NCI-H2029 (cell line): ENCODE measurements at regions not wholly inside any gene's neighbourhood (a gene's known extent, or its start where the extent isn't known, plus 50 kb on each side); places are given as distances from the start of the nearest gene placed in this dataset.
"Not testable (repeated sequence)": the region's sequence is repeated elsewhere in the genome, so short reads cannot be mapped to it uniquely, and the experiment has no call there.

Experiments used
- DNase-seq: peaks from one replicate; lab custom pipeline; 2025; lab: John Stamatoyannopoulos, UW

- DNase-seq, result no peak
Observed at GRCh38 chr4:29948451-29948850, 771.7 kb upstream of the PCDH7 start.

GRCh38 chr4:29948858-29949257, 771.3 kb upstream of the PCDH7 start:
- DNase-seq, result no peak

GRCh38 chr4:29966386-29966785, 753.8 kb upstream of the PCDH7 start:
- DNase-seq, result no peak

GRCh38 chr4:29970626-29971025, 749.5 kb upstream of the PCDH7 start:
- DNase-seq, result no peak

GRCh38 chr4:29972121-29972520, 748.0 kb upstream of the PCDH7 start:
- DNase-seq, result no peak

GRCh38 chr4:29983890-29984289, 736.3 kb upstream of the PCDH7 start:
- no peak for DNase-seq

GRCh38 chr4:30001628-30002027, 718.5 kb upstream of the PCDH7 start:
- DNase-seq, result no peak

- DNase-seq, result no peak
Observed at GRCh38 chr4:30002341-30002740, 717.8 kb upstream of the PCDH7 start.

GRCh38 chr4:30005995-30006394, 714.2 kb upstream of the PCDH7 start:
- DNase-seq, result no peak

- DNase-seq, result no peak
Observed at GRCh38 chr4:30024526-30024925, 695.6 kb upstream of the PCDH7 start.

- no peak for DNase-seq
Observed at GRCh38 chr4:30028826-30029225, 691.3 kb upstream of the PCDH7 start.

- DNase-seq, result no peak
Observed at GRCh38 chr4:30056016-30056766, 664.0 kb upstream of the PCDH7 start.

GRCh38 chr4:30068234-30068633, 651.9 kb upstream of the PCDH7 start:
- no peak for DNase-seq

- no peak for DNase-seq
Observed at GRCh38 chr4:30073011-30073710, 647.0 kb upstream of the PCDH7 start.

GRCh38 chr4:30092420-30093128, 627.6 kb upstream of the PCDH7 start:
- not testable (repeated sequence) for DNase-seq

- no peak for DNase-seq
Observed at GRCh38 chr4:30094887-30095286, 625.3 kb upstream of the PCDH7 start.

GRCh38 chr4:30103455-30103854, 616.7 kb upstream of the PCDH7 start:
- no peak for DNase-seq

- DNase-seq, result no peak
Observed at GRCh38 chr4:30116401-30116800, 603.8 kb upstream of the PCDH7 start.

GRCh38 chr4:30117433-30117832, 602.7 kb upstream of the PCDH7 start:
- DNase-seq, result no peak

GRCh38 chr4:30122711-30123110, 597.5 kb upstream of the PCDH7 start:
- DNase-seq, result no peak

- not testable (repeated sequence) for DNase-seq
Observed at GRCh38 chr4:30124621-30125020, 595.5 kb upstream of the PCDH7 start.

GRCh38 chr4:30125868-30126267, 594.3 kb upstream of the PCDH7 start:
- DNase-seq, result no peak

GRCh38 chr4:30126351-30126750, 593.8 kb upstream of the PCDH7 start:
- DNase-seq, result no peak
